Esophagus squamous epithelium (tissue), 5 donors: ENCODE measurements at regions not wholly inside any gene's neighbourhood (a gene's known extent, or its start where the extent isn't known, plus 50 kb on each side); places are given as distances from the start of the nearest gene placed in this dataset.
"Not testable (repeated sequence)": the region's sequence is repeated elsewhere in the genome, so short reads cannot be mapped to it uniquely, and the experiment has no call there.

Experiments used
- DNase-seq: peaks from one replicate; lab custom pipeline; 2025; lab: John Stamatoyannopoulos, UW
- H3K27ac ChIP-seq, 4 donors: fragments of 200-600 bp; sonication (generic); one replicate each; pipeline ENCODE4 v1.5.1; 2016 to 2019; ENCODE audit warnings: mild to moderate bottlenecking in 1 of 4
- H3K27me3 ChIP-seq, 4 donors: fragments of 200-600 bp; sonication (generic); 1 replicate in 3 of 4; 2 replicates in 1 of 4; pipeline versions ENCODE4 v1.5.1 to v1.6.0; 2017 to 2021; ENCODE audit warnings: antibody characterized with exemption in 1 of 4
- H3K36me3 ChIP-seq, 3 donors: fragments of 200-600 bp; sonication (generic); one replicate each; pipeline ENCODE4 v1.5.1; 2016 to 2019
- H3K4me1 ChIP-seq, 3 donors: fragments of 200-600 bp; sonication (generic); one replicate each; pipeline ENCODE4 v1.5.1; 2017 to 2019
- H3K4me3 ChIP-seq, 4 donors: fragments of 200-600 bp; sonication (generic); 1 replicate in 3 of 4; 2 replicates in 1 of 4; pipeline ENCODE4 v1.5.1; 2016 to 2019; ENCODE audit warnings: mild to moderate bottlenecking in 2 of 4, moderate library complexity in 1 of 4
- H3K9me3 ChIP-seq, 3 donors: fragments of 200-600 bp; sonication (generic); one replicate each; pipeline ENCODE4 v1.5.1; 2016 to 2019
- CTCF ChIP-seq, 6 experiments: fragments of 450-650 bp in 4 of 6; fragments of 200-600 bp in 2 of 6; sonication (generic) in 2 of 6; IDR thresholded peaks; one replicate each; pipeline ENCODE4 v1.5.1; 2016 to 2019; ENCODE audit warnings: antibody characterized with exemption in 6 of 6, mild to moderate bottlenecking in 4 of 6, moderate library complexity in 4 of 6
- POLR2A ChIP-seq, 4 donors: fragments of 450-650 bp; IDR thresholded peaks; one replicate each; pipeline ENCODE4 v1.6.1; 2017; ENCODE audit warnings: antibody characterized with exemption in 4 of 4, mild to moderate bottlenecking in 4 of 4, moderate library complexity in 3 of 4
- WGBS, 2 donors: methylation state at CpG; one replicate each; pipeline ENCODE4 v1.1.5; 2018; 5-methylcytosine and 5-hydroxymethylcytosine counted together
- intact Hi-C: fragments of 100-400 bp; cut with DNase I; formaldehyde crosslinking; loops from one replicate; pipeline ENCODE4 v1.15.0; 2022
- donor health status: DM: yes; HTN: yes; CAD: no.

- H3K36me3 ChIP-seq, DNase-seq, H3K4me3 ChIP-seq, H3K27ac ChIP-seq, H3K4me1 ChIP-seq, intact Hi-C loops, H3K27me3 ChIP-seq: not testable (repeated sequence)
- H3K9me3 ChIP-seq, result peaks cover 0 to 10% (median 0%) of the 10 kb centered on the region in 3 donors
- 85 to 89% methylated on average over 13 to 14 of the region's 33 CpGs for WGBS, 2 donors
Observed at GRCh38 chr7:63748571-63749302, 249.9 kb upstream of the ZNF722 start.

GRCh38 chr7:63752446-63752845 lies 246.2 kb upstream of the ZNF722 start:
- no CpG with 5 or more reads among the region's 18 CpGs for WGBS, 2 donors
- H3K36me3 ChIP-seq, H3K27me3 ChIP-seq, H3K4me1 ChIP-seq, H3K4me3 ChIP-seq, intact Hi-C loops, DNase-seq, H3K27ac ChIP-seq: not testable (repeated sequence)
- peaks cover 0 to 10% (median 0%) of the 10 kb centered on the region in 3 donors for H3K9me3 ChIP-seq

- DNase-seq, H3K9me3 ChIP-seq, intact Hi-C loops, H3K4me1 ChIP-seq, H3K4me3 ChIP-seq, H3K27me3 ChIP-seq, H3K36me3 ChIP-seq, H3K27ac ChIP-seq: not testable (repeated sequence)
- no CpG with 5 or more reads among the region's 22 CpGs for WGBS, 2 donors
Observed at GRCh38 chr7:63753160-63753559, 245.5 kb upstream of the ZNF722 start.

- H3K4me1 ChIP-seq, H3K27me3 ChIP-seq, H3K4me3 ChIP-seq, H3K27ac ChIP-seq, H3K9me3 ChIP-seq, H3K36me3 ChIP-seq, DNase-seq, intact Hi-C loops: not testable (repeated sequence)
- 20% methylated on average over 1 of the region's 29 CpGs; no CpG with 5 or more reads in 1 of the 2 donors for WGBS, 2 donors
Observed at GRCh38 chr7:63760202-63760601, 238.4 kb upstream of the ZNF722 start.

- H3K36me3 ChIP-seq, DNase-seq, H3K27me3 ChIP-seq, H3K27ac ChIP-seq, intact Hi-C loops, H3K4me1 ChIP-seq, H3K4me3 ChIP-seq: not testable (repeated sequence)
- 82 to 93% methylated on average over 10 to 13 of the region's 13 CpGs for WGBS, 2 donors
- H3K9me3 ChIP-seq, result peaks cover 0 to 10% (median 8%) of the 10 kb centered on the region in 3 donors
Observed at GRCh38 chr7:63765541-63765940, 233.1 kb upstream of the ZNF722 start.

- H3K4me1 ChIP-seq, H3K36me3 ChIP-seq, H3K27me3 ChIP-seq, H3K27ac ChIP-seq, H3K4me3 ChIP-seq, DNase-seq, intact Hi-C loops: not testable (repeated sequence)
- 94 to 100% methylated on average over 1 to 3 of the region's 23 CpGs for WGBS, 2 donors
- peaks cover 0 to 10% (median 8%) of the 10 kb centered on the region in 3 donors for H3K9me3 ChIP-seq
Observed at GRCh38 chr7:63766197-63766596, 232.5 kb upstream of the ZNF722 start.

GRCh38 chr7:63770162-63770561 lies 228.5 kb upstream of the ZNF722 start:
- H3K27me3 ChIP-seq, H3K36me3 ChIP-seq, DNase-seq, H3K4me3 ChIP-seq, H3K27ac ChIP-seq, intact Hi-C loops, H3K4me1 ChIP-seq: not testable (repeated sequence)
- peaks cover 0 to 14% (median 13%) of the 10 kb centered on the region in 3 donors for H3K9me3 ChIP-seq
- 73 to 93% methylated on average over 2 to 4 of the region's 10 CpGs for WGBS, 2 donors

GRCh38 chr7:63771389-63772085 lies 227.1 kb upstream of the ZNF722 start:
- not testable (repeated sequence) for DNase-seq

GRCh38 chr7:63789378-63790176 lies 209.1 kb upstream of the ZNF722 start:
- Histone ChIP-seq H3K9me3 (peaks cover 0 to 20% (median 3%) of the 10 kb centered on the region in 3 donors), H3K27me3 (peaks cover 0 to 11% (median 0%) of the 10 kb centered on the region in 4 donors), H3K36me3 (no peaks in the 10 kb centered on the region), H3K4me1 (no peaks in the 10 kb centered on the region), H3K27ac (peak overlapping the region in 2 of 4 donors; percentile 13 to 68), H3K4me3 (peak overlapping the region in 2 of 4 donors; percentile 33 to 43)
- intact Hi-C loops, result no loop called here
- WGBS, 2 donors, result 57 to 60% methylated on average over 7 to 30 of the region's 78 CpGs
- no peak for DNase-seq
- TF ChIP-seq POLR2A (IDR thresholded peaks at IDR 0.05) (no peak), CTCF (IDR thresholded peaks at IDR 0.05) (no peak)

More at GRCh38 chr7:63771389-63772085, 227.1 kb upstream of the ZNF722 start:
- H3K36me3 ChIP-seq, H3K4me1 ChIP-seq, H3K9me3 ChIP-seq, H3K27ac ChIP-seq, H3K4me3 ChIP-seq, H3K27me3 ChIP-seq, intact Hi-C loops: not testable (repeated sequence)
- WGBS, 2 donors, result 78 to 85% methylated on average over 7 to 11 of the region's 26 CpGs

- DNase-seq, H3K4me1 ChIP-seq, intact Hi-C loops, H3K36me3 ChIP-seq: not testable (repeated sequence)
- 43 to 57% methylated on average over 13 to 15 of the region's 49 CpGs for WGBS, 2 donors
- H3K27ac ChIP-seq, result peak overlapping the region in 2 of 4 donors; percentile 13 to 68
- H3K9me3 ChIP-seq, result peaks cover 0 to 20% (median 3%) of the 10 kb centered on the region in 3 donors
- H3K27me3 ChIP-seq, result peaks cover 0 to 11% (median 0%) of the 10 kb centered on the region in 4 donors
- peak overlapping the region in 2 of 4 donors; percentile 33 to 43 for H3K4me3 ChIP-seq
Observed at GRCh38 chr7:63790177-63790763, 208.4 kb upstream of the ZNF722 start.
